DND-41 (cell line): ENCODE measurements at regions not wholly inside any gene's neighbourhood (a gene's known extent, or its start where the extent isn't known, plus 50 kb on each side); places are given as distances from the start of the nearest gene placed in this dataset.

Experiments
- ATAC-seq: fragments of 200-7000 bp; cut with Tn5 transposase; 3 replicates; pipeline ENCODE4 v1.9.1; 2021; ENCODE audit warnings: low read depth; ENCODE audit not compliant: insufficient read depth
- DNase-seq: peaks from one replicate; pipeline ENCODE4 v3.0.0-alpha.2; 2020
- H2AFZ ChIP-seq: 2 replicates; pipeline ENCODE4 v1.6.0; 2012; ENCODE audit warnings: low read depth, low read length
- H3K27ac ChIP-seq: 2 replicates; pipeline ENCODE4 v1.5.1; 2012; ENCODE audit warnings: low read length, inconsistent platforms
- H3K27me3 ChIP-seq: fragments of 200-600 bp; sonication (generic); 2 replicates; pipeline ENCODE4 v1.6.0; 2012; ENCODE audit warnings: low read length, mild to moderate bottlenecking, inconsistent platforms; ENCODE audit not compliant: insufficient read depth, poor library complexity
- H3K36me3 ChIP-seq: 2 replicates; pipeline ENCODE4 v1.5.1; 2012; ENCODE audit warnings: low read length, inconsistent platforms; ENCODE audit not compliant: insufficient read depth
- H3K4me1 ChIP-seq: 2 replicates; pipeline ENCODE4 v1.5.1; 2012; ENCODE audit warnings: mild to moderate bottlenecking, low read length; ENCODE audit not compliant: insufficient read depth
- H3K4me2 ChIP-seq: 2 replicates; pipeline ENCODE4 v1.6.0; 2012; ENCODE audit warnings: mild to moderate bottlenecking, moderate library complexity, low read length, inconsistent platforms; ENCODE audit not compliant: insufficient read depth
- H3K4me3 ChIP-seq, 2 experiments: fragments of 200-600 bp in 1 of 2; shearing (Covaris generic) in 1 of 2; 2 replicates each; pipeline ENCODE4 v1.5.1; 2012 to 2016; ENCODE audit warnings: inconsistent platforms in 2 of 2, low read length in 2 of 2, mild to moderate bottlenecking in 2 of 2, low read depth in 1 of 2, moderate library complexity in 1 of 2
- H3K79me2 ChIP-seq: 2 replicates; pipeline ENCODE4 v1.6.0; 2012; ENCODE audit warnings: low read length, inconsistent platforms; ENCODE audit not compliant: insufficient read depth
- H3K9ac ChIP-seq: 2 replicates; pipeline ENCODE4 v1.6.0; 2012; ENCODE audit warnings: low read depth, mild to moderate bottlenecking, inconsistent platforms, low read length, moderate library complexity
- H3K9me3 ChIP-seq: 2 replicates; pipeline ENCODE4 v1.5.1; 2012; ENCODE audit warnings: low read length, moderate library complexity, mild to moderate bottlenecking, inconsistent platforms; ENCODE audit not compliant: insufficient read depth, severe bottlenecking
- H4K20me1 ChIP-seq: 2 replicates; pipeline ENCODE4 v1.6.0; 2012; ENCODE audit warnings: low read length; ENCODE audit not compliant: insufficient read depth
- EZH2 ChIP-seq: IDR thresholded peaks from 3 replicates; pipeline ENCODE4 v1.6.1; 2012; ENCODE audit warnings: borderline replicate concordance, low read depth, mild to moderate bottlenecking, moderate library complexity, low read length, inconsistent platforms; ENCODE audit not compliant: severe bottlenecking
- TF ChIP-seq, protein P1 (sequence below): IDR thresholded peaks from 2 replicates; pipeline ENCODE4 v1.5.1; 2012; ENCODE audit warnings: borderline replicate concordance, low read length, moderate library complexity, mild to moderate bottlenecking; ENCODE audit not compliant: poor library complexity, severe bottlenecking; ENCODE audit errors: extremely low read depth

- no peak overlapping the region for H3K4me2 ChIP-seq
- peaks cover 9% of the 10 kb centered on the region for H3K27me3 ChIP-seq
- H3K9me3 ChIP-seq: no peaks in the 10 kb centered on the region
- H3K9ac ChIP-seq: no peak overlapping the region
- H3K4me3 ChIP-seq: no peak overlapping the region
- H3K36me3 ChIP-seq: no peaks in the 10 kb centered on the region
- no peak for TF ChIP-seq EZH2
- TF ChIP-seq, protein P1, sequence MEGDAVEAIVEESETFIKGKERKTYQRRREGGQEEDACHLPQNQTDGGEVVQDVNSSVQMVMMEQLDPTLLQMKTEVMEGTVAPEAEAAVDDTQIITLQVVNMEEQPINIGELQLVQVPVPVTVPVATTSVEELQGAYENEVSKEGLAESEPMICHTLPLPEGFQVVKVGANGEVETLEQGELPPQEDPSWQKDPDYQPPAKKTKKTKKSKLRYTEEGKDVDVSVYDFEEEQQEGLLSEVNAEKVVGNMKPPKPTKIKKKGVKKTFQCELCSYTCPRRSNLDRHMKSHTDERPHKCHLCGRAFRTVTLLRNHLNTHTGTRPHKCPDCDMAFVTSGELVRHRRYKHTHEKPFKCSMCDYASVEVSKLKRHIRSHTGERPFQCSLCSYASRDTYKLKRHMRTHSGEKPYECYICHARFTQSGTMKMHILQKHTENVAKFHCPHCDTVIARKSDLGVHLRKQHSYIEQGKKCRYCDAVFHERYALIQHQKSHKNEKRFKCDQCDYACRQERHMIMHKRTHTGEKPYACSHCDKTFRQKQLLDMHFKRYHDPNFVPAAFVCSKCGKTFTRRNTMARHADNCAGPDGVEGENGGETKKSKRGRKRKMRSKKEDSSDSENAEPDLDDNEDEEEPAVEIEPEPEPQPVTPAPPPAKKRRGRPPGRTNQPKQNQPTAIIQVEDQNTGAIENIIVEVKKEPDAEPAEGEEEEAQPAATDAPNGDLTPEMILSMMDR: no peak
- H3K79me2 ChIP-seq: no peaks in the 10 kb centered on the region
- ATAC-seq (no peak), DNase-seq (no peak)
- no peaks in the 10 kb centered on the region for H3K4me1 ChIP-seq
- no peak overlapping the region for H2AFZ ChIP-seq
- no peaks in the 10 kb centered on the region for H4K20me1 ChIP-seq
- H3K27ac ChIP-seq: no peak overlapping the region
These were observed 129.0 kb upstream of the THBS1 start for GRCh38 chr15:39451871-39452270.

- no peak overlapping the region for H2AFZ ChIP-seq
- H3K79me2 ChIP-seq: no peaks in the 10 kb centered on the region
- H3K4me2 ChIP-seq: no peak overlapping the region
- H3K27ac ChIP-seq: no peak overlapping the region
- DNase-seq: no peak
- H3K9me3 ChIP-seq: no peaks in the 10 kb centered on the region
- ATAC-seq: no peak
- no peak for TF ChIP-seq EZH2
- TF ChIP-seq, protein P1: no peak
- no peaks in the 10 kb centered on the region for H3K36me3 ChIP-seq
- peaks cover 9% of the 10 kb centered on the region for H3K27me3 ChIP-seq
- H3K4me1 ChIP-seq: no peaks in the 10 kb centered on the region
- no peaks in the 10 kb centered on the region for H4K20me1 ChIP-seq
- no peak overlapping the region for H3K4me3 ChIP-seq
- no peak overlapping the region for H3K9ac ChIP-seq
These were observed 127.3 kb upstream of the THBS1 start for GRCh38 chr15:39453620-39454019.

DNA sequence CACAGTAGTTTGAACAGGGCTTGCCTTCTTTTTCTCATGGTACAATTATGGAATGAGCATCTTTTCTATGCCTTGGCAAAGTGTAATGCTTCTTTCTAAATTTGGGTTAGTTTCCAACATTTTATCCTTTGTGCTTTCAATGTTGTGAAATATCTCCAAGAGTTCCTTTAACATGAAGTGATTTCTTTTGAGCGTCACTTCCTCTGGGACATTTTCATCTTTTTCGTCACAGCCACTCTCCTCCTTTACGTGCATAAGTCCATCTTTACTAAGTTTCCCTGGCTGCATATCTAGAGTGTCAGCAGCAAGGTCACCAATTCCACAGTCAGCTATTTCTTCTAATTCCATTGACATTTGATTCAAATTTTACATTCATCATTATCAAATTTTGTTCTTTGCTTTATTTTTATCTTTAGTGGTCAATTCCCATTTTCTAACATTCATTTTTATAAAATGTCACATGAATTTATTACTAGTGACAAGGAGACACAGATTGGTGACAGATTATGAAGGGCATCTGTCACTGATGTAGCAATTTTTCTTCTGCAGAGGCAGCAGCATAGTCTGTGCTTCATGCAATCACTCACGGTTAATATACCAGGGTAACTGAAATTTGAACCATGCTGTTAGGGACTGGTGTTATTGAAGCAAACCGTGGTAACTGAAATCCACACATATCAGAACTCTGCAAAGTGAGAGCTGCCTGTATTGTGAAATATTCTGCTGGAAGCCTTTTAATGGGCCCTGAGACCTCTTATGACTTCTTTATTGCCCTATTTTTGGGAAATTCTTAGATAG lies 126.5 kb upstream of the THBS1 start:
- no peaks in the 10 kb centered on the region for H3K4me1 ChIP-seq
- H3K9ac ChIP-seq: no peak overlapping the region
- no peak for TF ChIP-seq EZH2
- ATAC-seq (no peak), DNase-seq (no peak)
- no peaks in the 10 kb centered on the region for H3K79me2 ChIP-seq
- no peaks in the 10 kb centered on the region for H4K20me1 ChIP-seq
- H3K27ac ChIP-seq: no peak overlapping the region
- H3K27me3 ChIP-seq: peaks cover 9% of the 10 kb centered on the region
- H3K4me3 ChIP-seq: no peak overlapping the region
- H3K9me3 ChIP-seq: no peaks in the 10 kb centered on the region
- H3K4me2 ChIP-seq: no peak overlapping the region
- no peak overlapping the region for H2AFZ ChIP-seq
- H3K36me3 ChIP-seq: no peaks in the 10 kb centered on the region

- Histone ChIP-seq H3K9me3 (no peaks in the 10 kb centered on the region), H4K20me1 (no peaks in the 10 kb centered on the region), H2AFZ (no peak overlapping the region), H3K4me2 (no peak overlapping the region), H3K4me1 (no peaks in the 10 kb centered on the region), H3K36me3 (no peaks in the 10 kb centered on the region), H3K27me3 (peaks cover 5% of the 10 kb centered on the region), H3K4me3 (no peak overlapping the region), H3K27ac (no peak overlapping the region), H3K79me2 (no peaks in the 10 kb centered on the region), H3K9ac (no peak overlapping the region)
- ATAC-seq (no peak), DNase-seq (no peak)
- TF ChIP-seq EZH2: no peak
- TF ChIP-seq, protein P1: no peak
These were observed 125.3 kb upstream of the THBS1 start for GRCh38 chr15:39455471-39455991.
